ENCODE measurements at regions not wholly inside any gene's neighbourhood (a gene's known extent, or its start where the extent isn't known, plus 50 kb on each side); places are given as distances from the start of the nearest gene placed in this dataset.

DNA sequence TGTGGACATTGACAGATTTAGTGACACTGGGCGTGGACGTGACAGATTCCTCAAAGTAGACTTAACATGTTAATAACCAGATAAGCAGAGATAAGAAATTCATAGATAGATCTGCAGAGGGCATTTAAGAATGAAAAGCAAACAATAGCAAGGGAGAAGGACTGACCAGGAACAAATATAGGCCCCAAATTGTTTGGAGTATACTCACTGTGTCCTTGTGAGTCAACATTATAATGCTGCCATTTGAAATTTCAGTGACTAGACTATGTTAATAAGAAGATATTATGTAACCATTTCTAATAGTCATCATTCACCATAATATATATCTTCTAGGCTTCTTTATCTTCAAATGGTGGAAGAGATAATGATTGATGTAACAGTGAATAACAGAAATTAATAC lies 78.1 kb upstream of the SLC38A11 start:
- no peak for DNase-seq

GRCh38 chr2:165032559-165032958 lies 77.2 kb upstream of the SLC38A11 start:
- DNase-seq = no peak

DNA sequence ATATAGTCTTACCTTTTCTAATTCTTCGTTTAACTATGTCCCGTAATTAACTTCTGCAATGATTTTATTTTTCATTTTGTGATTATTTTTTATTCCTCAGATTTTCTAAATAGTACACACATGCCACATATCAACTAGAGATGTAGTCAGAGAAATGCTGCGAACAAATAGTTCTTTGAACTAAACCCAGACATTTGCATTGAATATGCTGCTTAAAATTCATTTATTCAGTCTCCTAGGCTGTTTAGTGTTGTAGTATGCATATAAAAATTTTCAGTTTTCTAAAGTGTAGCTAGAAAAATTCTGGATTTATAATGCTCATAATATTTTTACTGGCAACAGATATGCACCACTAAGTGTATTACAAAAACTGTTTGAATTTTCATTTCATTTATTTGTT lies 68.9 kb upstream of the SLC38A11 start:
- no peak for DNase-seq

- DNase-seq = no peak
Observed at GRCh38 chr2:165022781-165023180, 67.5 kb upstream of the SLC38A11 start.

DNA sequence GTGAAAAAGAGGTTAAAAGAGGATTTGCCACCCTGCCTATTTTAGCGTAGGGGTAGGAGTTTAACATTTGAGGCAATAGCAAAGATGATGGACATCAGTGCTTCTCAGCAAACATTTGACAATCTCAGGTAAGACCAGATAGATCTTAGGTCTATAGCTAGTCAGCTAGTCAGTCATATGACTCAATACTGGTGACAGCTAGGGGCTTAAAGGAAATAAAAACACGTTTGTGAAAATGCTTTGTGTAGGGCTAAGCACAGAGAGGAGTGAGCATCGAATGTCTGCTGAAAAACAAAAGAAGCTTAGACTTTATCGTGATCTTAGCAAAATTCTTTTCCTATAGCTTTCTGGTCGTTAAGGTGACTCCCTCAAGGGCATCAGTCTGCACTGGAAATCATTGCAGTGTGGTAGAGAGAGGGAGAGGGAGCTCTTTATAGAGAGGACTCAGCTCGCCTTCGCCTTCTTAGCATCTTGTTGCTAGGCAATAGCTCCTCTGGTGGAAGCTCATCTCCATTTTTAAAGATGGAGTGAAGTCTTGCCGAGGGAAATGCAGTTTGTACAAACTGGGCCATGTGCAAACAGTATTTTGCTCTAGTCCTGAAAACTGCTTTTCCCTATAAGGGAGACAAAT lies 62.8 kb upstream of the SLC38A11 start:
- DNase-seq = no peak

DNA sequence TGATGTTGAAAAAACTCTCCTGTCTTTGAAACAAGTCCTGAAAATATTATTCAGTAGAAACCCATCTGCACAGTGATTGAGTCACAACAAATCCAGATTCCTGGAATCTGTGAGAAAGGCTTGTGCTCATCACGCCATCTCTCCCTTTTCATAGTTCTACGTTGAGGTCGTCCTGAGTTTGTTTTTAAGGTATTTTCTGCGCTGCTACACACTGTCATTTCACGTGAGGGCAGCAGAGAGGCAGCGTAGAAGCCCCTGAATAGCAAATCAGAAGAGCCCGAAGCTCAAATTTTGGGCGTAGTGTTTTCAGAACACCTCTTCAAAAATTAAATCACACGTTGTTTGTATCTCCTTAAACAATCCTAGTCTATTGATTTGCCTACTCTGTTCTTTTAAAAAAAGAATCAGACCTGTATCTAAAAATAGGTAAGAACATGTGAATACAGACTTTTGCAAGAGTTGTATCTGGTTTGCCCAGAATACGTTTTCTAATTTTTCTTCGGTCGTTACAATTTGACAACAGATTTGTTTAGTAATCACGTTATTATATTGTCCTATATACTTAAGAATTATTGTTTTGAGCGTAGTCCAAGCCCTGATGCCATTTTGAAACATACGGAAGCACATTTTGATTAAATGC lies 61.6 kb upstream of the SLC38A11 start:
- peak; percentile 69 for DNase-seq

GRCh38 chr2:165015052-165015642 lies 59.8 kb upstream of the SLC38A11 start:
- DNase-seq = peak; percentile 75

GRCh38 chr2:165013944-165014619 lies 58.8 kb upstream of the SLC38A11 start:
- DNase-seq = no peak

GRCh38 chr2:165011199-165011598 lies 55.9 kb upstream of the SLC38A11 start:
- DNase-seq = no peak

- DNase-seq = no peak
Observed at GRCh38 chr2:165010556-165010955, 55.2 kb upstream of the SLC38A11 start.

GRCh38 chr2:165009466-165009865 lies 54.1 kb upstream of the SLC38A11 start:
- no peak for DNase-seq

DNA sequence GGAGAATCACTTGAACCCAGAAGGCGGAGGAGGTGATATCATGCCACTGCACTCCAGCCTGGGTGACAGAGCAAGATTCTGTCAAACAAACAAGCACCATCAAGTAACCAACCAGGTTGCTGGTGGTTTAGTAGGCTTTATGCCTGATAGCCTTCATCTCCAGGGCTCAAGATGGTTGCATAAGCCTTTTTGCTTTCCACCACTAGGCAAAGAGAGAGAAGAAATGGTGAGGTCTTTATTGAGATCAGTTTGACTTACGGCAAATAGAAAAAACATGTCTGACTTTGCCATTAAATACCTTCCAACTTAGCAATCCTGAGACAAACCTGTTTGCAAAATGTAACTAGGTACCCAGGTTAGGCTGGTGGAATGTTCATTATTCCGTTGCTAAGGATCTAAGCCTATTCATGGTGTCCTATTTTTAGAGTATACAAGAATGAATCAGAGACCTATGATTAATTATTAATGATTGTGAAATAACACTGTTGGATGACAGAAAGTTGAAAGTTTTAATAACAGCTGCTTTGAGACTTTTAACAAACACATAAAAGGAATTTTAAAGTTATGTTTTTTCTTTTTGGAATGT lies 53.5 kb upstream of the SLC38A11 start:
- no peak for DNase-seq

- no peak for DNase-seq
Observed at GRCh38 chr2:165007161-165007744, 51.9 kb upstream of the SLC38A11 start.
